RWPE1 (cell line): ENCODE measurements at regions not wholly inside any gene's neighbourhood (a gene's known extent, or its start where the extent isn't known, plus 50 kb on each side); places are given as distances from the start of the nearest gene placed in this dataset.

Experiments used
- CTCF ChIA-PET: fragments of 350-600 bp; sonication (Branson Sonifier 250); formaldehyde crosslinking; extraction: SDS; loops from one replicate; lab custom pipeline; 2021; lab: Yijun Ruan, JAX
- POLR2A ChIA-PET: fragments of 400-600 bp; formaldehyde crosslinking; extraction: SDS; loops from one replicate; lab custom pipeline; 2020; ENCODE audit warnings: antibody characterized with exemption; ENCODE audit not compliant: low non-redundant PET; lab: Yijun Ruan, JAX
- DNase-seq: peaks from one replicate; pipeline ENCODE4 v3.0.0; 2012; ENCODE audit warnings: low spot score
- H3K27ac ChIP-seq: fragments of 450-650 bp; 2 replicates; pipeline ENCODE4 v1.5.1; 2017
- TF ChIP-seq, protein P1 (sequence below): fragments of 450-650 bp; conservative IDR thresholded peaks from 2 replicates; pipeline ENCODE4 v1.5.1; 2017; ENCODE audit warnings: low read depth, mild to moderate bottlenecking

DNA sequence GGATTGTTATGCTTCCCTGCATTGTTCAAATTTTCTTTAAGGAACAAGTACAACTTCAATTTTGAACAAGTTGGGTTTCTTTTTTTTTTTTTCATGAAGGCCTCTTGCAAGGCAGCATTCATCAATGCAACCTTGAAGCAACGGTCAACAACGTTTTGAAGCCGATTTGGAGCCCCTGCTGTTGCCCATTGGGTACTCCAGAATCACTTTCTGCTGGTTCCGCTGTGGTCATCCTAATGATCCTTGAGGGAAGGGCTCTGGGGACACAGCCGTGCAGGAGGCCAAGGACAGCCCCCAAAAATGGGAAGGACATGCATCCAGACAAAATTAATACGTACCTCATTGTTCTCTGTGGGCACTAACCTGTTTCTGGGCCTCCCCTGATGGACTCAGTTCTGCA is 84.6 kb upstream of the MGMT start:
- CTCF ChIA-PET = no interaction called here
- TF ChIP-seq, protein P1, sequence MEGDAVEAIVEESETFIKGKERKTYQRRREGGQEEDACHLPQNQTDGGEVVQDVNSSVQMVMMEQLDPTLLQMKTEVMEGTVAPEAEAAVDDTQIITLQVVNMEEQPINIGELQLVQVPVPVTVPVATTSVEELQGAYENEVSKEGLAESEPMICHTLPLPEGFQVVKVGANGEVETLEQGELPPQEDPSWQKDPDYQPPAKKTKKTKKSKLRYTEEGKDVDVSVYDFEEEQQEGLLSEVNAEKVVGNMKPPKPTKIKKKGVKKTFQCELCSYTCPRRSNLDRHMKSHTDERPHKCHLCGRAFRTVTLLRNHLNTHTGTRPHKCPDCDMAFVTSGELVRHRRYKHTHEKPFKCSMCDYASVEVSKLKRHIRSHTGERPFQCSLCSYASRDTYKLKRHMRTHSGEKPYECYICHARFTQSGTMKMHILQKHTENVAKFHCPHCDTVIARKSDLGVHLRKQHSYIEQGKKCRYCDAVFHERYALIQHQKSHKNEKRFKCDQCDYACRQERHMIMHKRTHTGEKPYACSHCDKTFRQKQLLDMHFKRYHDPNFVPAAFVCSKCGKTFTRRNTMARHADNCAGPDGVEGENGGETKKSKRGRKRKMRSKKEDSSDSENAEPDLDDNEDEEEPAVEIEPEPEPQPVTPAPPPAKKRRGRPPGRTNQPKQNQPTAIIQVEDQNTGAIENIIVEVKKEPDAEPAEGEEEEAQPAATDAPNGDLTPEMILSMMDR = no peak
- POLR2A ChIA-PET = no interaction called here
- DNase-seq = no peak
- H3K27ac ChIP-seq = no peak overlapping the region

DNA sequence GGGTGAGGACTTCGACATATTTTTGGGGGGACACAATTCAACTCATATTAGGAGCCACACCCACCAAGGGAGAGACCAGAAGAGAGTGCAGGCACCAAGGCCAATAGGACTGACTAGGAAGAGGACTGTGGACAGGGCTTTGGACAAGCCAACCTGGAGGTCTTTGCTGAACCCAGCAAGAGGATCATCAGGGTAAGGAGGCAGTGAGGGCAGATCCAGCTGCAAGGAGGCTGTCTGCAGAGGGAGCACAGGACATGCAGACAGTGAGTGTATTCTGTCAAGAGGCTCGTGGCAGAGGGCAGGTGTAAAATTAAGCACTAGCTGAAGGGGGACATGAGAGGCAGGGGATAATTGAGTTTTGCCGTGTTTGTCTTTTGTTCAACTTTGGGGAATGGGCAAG is 83.4 kb upstream of the MGMT start:
- TF ChIP-seq, protein P1 = no peak
- no peak for DNase-seq
- ChIA-PET CTCF (no interaction called here), POLR2A (no interaction called here)
- H3K27ac ChIP-seq = no peak overlapping the region

DNA sequence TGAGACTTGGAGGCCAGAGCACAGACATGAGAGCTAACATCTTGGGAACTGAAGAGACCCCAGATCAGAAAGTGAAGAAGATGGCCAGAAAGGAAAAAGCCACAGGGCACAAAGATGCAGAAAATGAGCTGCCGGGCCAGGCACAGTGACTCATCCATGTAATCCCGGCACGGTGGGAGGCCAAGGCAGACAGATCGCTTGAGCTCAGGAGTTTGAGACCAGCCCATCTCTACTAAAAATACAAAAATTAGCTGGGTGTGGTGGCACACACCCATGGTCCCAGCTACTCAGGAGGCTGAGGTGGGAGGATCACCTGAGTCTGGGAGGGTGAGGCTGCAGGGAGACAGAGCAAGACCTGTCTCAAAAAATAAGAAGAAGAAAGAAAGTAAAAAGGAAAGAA is 81.4 kb upstream of the MGMT start:
- TF ChIP-seq, protein P1 = no peak
- no peak overlapping the region for H3K27ac ChIP-seq
- DNase-seq = no peak
- CTCF ChIA-PET = interaction anchor here (0.6 kb wide), 1 partner anchor 682 kb away, joined by 3 read pairs; no protein-coding TSS in a partner anchor
- POLR2A ChIA-PET = no interaction called here

DNA sequence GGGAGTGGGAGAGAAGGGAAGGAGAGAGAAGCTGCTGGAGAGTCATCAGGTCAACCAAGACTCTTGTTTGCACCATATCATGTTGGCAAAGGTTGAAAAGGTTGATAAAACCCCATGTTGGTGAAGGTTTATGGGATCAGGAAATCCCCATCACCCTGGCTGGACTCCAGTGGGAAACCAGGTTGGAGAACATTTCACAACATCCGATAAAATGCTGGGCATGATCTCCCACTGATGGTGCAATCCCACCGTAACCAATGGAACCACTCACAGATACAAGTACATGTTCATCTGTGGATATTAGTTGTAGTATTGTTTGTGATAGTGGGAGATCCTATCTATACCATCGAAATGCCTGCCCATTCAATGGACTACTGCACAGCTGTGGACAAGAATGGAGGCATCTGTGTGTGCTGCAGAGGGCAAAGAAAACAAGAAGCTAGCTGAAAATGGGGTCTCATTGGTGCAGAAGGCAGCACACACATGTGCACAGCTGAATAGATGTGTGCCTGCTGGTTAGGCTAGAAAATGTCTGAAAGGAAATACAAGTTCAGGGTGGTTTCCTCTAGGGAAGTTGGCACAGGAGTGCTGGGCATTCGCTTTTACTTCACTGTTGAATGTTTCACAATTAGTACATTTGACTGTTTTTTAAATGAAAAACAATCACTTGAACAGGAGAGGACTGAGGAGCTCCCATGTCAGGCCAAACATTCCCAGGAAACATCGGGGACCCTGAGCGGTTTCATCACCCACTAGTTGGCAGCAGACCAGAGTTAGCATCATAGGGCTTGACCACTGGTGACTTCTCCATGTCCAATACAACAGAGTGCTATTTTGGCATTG is 80.4 kb upstream of the MGMT start:
- CTCF ChIA-PET = no interaction called here

DNA sequence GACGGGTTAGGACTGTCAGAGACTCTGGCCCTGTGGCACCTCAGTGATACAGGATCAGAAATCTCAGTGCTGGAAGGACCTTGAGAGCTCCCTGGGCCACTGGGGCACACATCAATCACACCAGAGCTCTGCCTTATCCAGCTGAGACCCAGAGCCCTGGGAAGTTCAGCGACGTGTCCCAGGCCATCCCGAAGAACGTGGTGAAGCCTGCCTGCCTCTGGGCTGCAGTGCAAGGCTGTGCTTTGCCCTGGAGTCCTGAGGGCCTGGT is 79.8 kb upstream of the MGMT start:
- ChIA-PET POLR2A (no interaction called here), CTCF (no interaction called here)
- DNase-seq = no peak
- TF ChIP-seq, protein P1 = no peak
- no peak overlapping the region for H3K27ac ChIP-seq

More for the DNA sequence above, 80.4 kb upstream of the MGMT start:
- no peak for DNase-seq
- TF ChIP-seq, protein P1 = no peak
- H3K27ac ChIP-seq = no peak overlapping the region
- POLR2A ChIA-PET = no interaction called here

DNA sequence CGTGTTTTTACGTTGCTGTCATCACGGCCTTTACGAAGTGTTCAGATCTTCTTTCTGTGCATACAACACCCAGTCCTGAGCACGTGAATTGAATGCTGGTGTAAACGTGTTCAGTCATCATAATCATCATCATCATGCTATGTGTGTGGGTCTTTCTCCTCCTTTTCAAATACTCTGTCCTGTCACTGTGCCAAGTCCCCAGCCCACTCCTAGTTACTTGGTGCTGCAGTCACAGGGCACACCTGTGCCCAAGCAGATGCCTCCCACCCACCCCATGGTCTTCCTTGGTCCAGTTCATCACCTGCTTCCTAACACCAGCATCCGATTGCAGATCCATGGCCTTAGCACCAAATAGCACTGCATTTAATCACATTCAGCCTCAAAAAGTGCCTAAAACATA is 78.6 kb upstream of the MGMT start:
- no peak overlapping the region for H3K27ac ChIP-seq
- no peak for DNase-seq
- CTCF ChIA-PET = no interaction called here
- POLR2A ChIA-PET = no interaction called here
- TF ChIP-seq, protein P1 = no peak
